Common myeloid progenitor, CD34-positive (primary cell): ENCODE measurements at regions not wholly inside any gene's neighbourhood (a gene's known extent, or its start where the extent isn't known, plus 50 kb on each side); places are given as distances from the start of the nearest gene placed in this dataset.
A peak's percentile ranks its signal among the peaks of the same experiment; 100 is the strongest.

ENCODE experiments used
- CTCF ChIA-PET: fragments of 350-600 bp; sonication (Branson Sonifier 250); formaldehyde crosslinking; loops from one replicate; lab custom pipeline; 2021; ENCODE audit warnings: antibody characterized with exemption; lab: Charles Lee
- POLR2A ChIA-PET: fragments of 350-600 bp; sonication (Branson Sonifier 250); formaldehyde crosslinking; loops from one replicate; lab custom pipeline; 2021; ENCODE audit warnings: antibody characterized with exemption; lab: Charles Lee
- DNase-seq, 3 donors: peaks; one replicate each; pipeline versions ENCODE4 v3.0.0 to v3.0.0-alpha.2; 2013
- H3K27ac ChIP-seq, 2 experiments: 1 replicate in 1 of 2; 2 replicates in 1 of 2; pipeline ENCODE4 v1.7.0; 2013; ENCODE audit warnings: inconsistent platforms in 2 of 2, low read length in 2 of 2, mild to moderate bottlenecking in 2 of 2, low read depth in 1 of 2, moderate library complexity in 1 of 2; ENCODE audit not compliant: severe bottlenecking in 2 of 2, insufficient read depth in 1 of 2, poor library complexity in 1 of 2
- H3K27me3 ChIP-seq, 5 experiments: replicated peaks in 2 of 5; 1 replicate in 3 of 5; 2 replicates in 2 of 5; pipeline versions ENCODE4 v1.6.1 to v1.7.0; 2013; ENCODE audit warnings: low read length in 4 of 5, mild to moderate bottlenecking in 2 of 5, moderate library complexity in 2 of 5, inconsistent platforms in 1 of 5; ENCODE audit not compliant: insufficient read depth in 5 of 5, control insufficient read depth in 4 of 5
- H3K36me3 ChIP-seq, 4 experiments: 1 replicate in 2 of 4; 2 replicates in 2 of 4; pipeline versions ENCODE4 v1.6.1 to v1.7.0; 2013; ENCODE audit warnings: low read length in 3 of 4, control low read depth in 1 of 4, mild to moderate bottlenecking in 1 of 4; ENCODE audit not compliant: control insufficient read depth in 4 of 4, insufficient read depth in 4 of 4
- H3K4me1 ChIP-seq, 4 experiments: 1 replicate in 3 of 4; 2 replicates in 1 of 4; pipeline versions ENCODE4 v1.6.1 to v1.7.1; 2013; ENCODE audit warnings: low read length in 3 of 4, mild to moderate bottlenecking in 3 of 4, control low read depth in 1 of 4, inconsistent platforms in 1 of 4, moderate library complexity in 1 of 4; ENCODE audit not compliant: control insufficient read depth in 4 of 4, insufficient read depth in 4 of 4; ENCODE audit errors: control extremely low read depth in 1 of 4
- H3K4me3 ChIP-seq, 7 experiments: 1 replicate in 4 of 7; 2 replicates in 3 of 7; pipeline versions ENCODE4 v1.5.1 to v1.7.0; 2013; ENCODE audit warnings: mild to moderate bottlenecking in 7 of 7, low read length in 6 of 7, moderate library complexity in 6 of 7, inconsistent platforms in 2 of 7, low read depth in 2 of 7, control low read depth in 1 of 7; ENCODE audit not compliant: insufficient read depth in 4 of 7, control insufficient read depth in 1 of 7; ENCODE audit errors: extremely low read depth in 1 of 7
- H3K9me3 ChIP-seq, 5 experiments: 1 replicate in 4 of 5; 2 replicates in 1 of 5; pipeline versions ENCODE4 v1.6.1 to v1.7.1; 2013; ENCODE audit warnings: low read length in 4 of 5, mild to moderate bottlenecking in 2 of 5, inconsistent platforms in 1 of 5, low read depth in 1 of 5, moderate library complexity in 1 of 5; ENCODE audit not compliant: control insufficient read depth in 4 of 5, insufficient read depth in 2 of 5; ENCODE audit errors: control extremely low read depth in 1 of 5
- WGBS: methylation state at CpG from one replicate; pipeline ENCODE4 v1.1.5; 2013; ENCODE audit not compliant: insufficient coverage; 5-methylcytosine and 5-hydroxymethylcytosine counted together

DNA sequence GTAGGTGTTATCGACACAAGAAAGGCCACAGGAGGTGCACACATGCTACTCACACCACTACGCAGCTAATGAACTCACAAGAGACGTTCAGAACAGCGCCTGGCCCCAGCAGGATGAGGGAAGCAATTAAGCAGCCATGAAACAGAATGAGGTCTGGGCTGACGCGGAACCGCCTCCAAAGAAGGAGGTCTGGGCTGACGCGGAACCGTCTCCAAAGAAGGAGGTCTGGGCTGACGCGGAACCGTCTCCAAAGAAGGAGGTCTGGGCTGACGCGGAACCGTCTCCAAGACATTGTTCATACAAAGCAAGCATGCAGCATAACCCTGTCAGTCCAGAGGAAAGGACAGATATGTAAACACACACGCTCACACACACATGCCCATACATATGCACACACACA is 63.2 kb upstream of the ZNF354A start:
- POLR2A ChIA-PET, result no interaction called here
- Histone ChIP-seq H3K4me1 (no peaks in the 10 kb centered on the region), H3K4me3 (no peak overlapping the region), H3K36me3 (no peaks in the 10 kb centered on the region), H3K27me3 (peaks cover 0 to 2% (median 0%) of the 10 kb centered on the region in 5 experiments), H3K9me3 (no peaks in the 10 kb centered on the region), H3K27ac (no peak overlapping the region)
- 95% methylated on average over 17 of the region's 17 CpGs for WGBS
- no peak for DNase-seq
- CTCF ChIA-PET, result no interaction called here

- 79% methylated on average over 10 of the region's 12 CpGs for WGBS
- POLR2A ChIA-PET, result no interaction called here
Measured at GRCh38 chr5:178793151-178793550, 62.7 kb upstream of the ZNF354A start.

GRCh38 chr5:178791976-178792375 is 61.5 kb upstream of the ZNF354A start:
- DNase-seq, result no peak
- Histone ChIP-seq H3K27me3 (peaks cover 0 to 6% (median 0%) of the 10 kb centered on the region in 5 experiments), H3K27ac (no peak overlapping the region), H3K4me1 (no peaks in the 10 kb centered on the region), H3K4me3 (no peak overlapping the region), H3K9me3 (no peaks in the 10 kb centered on the region), H3K36me3 (no peaks in the 10 kb centered on the region)
- CTCF ChIA-PET, result no interaction called here
- POLR2A ChIA-PET, result interaction anchor here (0.6 kb wide), 1 partner anchor 520 kb away, joined by 3 read pairs; no protein-coding TSS in a partner anchor
- WGBS, result 83% methylated on average over 1 of the region's 6 CpGs

More at GRCh38 chr5:178793151-178793550, 62.7 kb upstream of the ZNF354A start:
- Histone ChIP-seq H3K4me3 (no peak overlapping the region), H3K36me3 (no peaks in the 10 kb centered on the region), H3K27ac (no peak overlapping the region), H3K9me3 (no peaks in the 10 kb centered on the region), H3K27me3 (peaks cover 0 to 2% (median 0%) of the 10 kb centered on the region in 5 experiments), H3K4me1 (no peaks in the 10 kb centered on the region)
- DNase-seq, result peak; percentile 16 to 38 (median 21)
- CTCF ChIA-PET, result no interaction called here

DNA sequence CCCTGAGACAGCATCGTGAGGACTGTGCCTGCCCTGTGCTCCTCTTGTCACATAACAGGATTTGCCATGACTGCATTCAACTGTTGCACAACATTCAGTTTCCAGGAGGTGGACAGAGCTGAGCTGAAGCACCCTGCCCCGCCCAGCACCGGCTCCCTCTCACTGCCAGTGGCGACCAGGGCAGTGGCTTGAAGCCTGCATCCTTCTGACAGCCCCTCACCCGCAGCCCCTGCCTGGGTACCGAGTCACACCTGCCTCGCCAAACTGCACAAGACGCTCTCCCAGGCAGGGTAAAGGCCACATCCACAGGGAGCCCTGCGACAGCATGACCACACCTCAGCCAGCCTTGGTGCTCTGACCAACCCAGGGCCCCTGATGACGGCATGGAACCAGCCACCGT is 59.9 kb upstream of the ZNF354A start:
- H3K27ac ChIP-seq, result no peak overlapping the region
- WGBS, result 98% methylated on average over 10 of the region's 11 CpGs
- H3K4me1 ChIP-seq, result no peaks in the 10 kb centered on the region
- POLR2A ChIA-PET, result no interaction called here
- H3K36me3 ChIP-seq, result no peaks in the 10 kb centered on the region
- H3K27me3 ChIP-seq, result peaks cover 0 to 6% (median 0%) of the 10 kb centered on the region in 5 experiments
- CTCF ChIA-PET, result no interaction called here
- H3K9me3 ChIP-seq, result no peaks in the 10 kb centered on the region
- no peak for DNase-seq
- no peak overlapping the region for H3K4me3 ChIP-seq

DNA sequence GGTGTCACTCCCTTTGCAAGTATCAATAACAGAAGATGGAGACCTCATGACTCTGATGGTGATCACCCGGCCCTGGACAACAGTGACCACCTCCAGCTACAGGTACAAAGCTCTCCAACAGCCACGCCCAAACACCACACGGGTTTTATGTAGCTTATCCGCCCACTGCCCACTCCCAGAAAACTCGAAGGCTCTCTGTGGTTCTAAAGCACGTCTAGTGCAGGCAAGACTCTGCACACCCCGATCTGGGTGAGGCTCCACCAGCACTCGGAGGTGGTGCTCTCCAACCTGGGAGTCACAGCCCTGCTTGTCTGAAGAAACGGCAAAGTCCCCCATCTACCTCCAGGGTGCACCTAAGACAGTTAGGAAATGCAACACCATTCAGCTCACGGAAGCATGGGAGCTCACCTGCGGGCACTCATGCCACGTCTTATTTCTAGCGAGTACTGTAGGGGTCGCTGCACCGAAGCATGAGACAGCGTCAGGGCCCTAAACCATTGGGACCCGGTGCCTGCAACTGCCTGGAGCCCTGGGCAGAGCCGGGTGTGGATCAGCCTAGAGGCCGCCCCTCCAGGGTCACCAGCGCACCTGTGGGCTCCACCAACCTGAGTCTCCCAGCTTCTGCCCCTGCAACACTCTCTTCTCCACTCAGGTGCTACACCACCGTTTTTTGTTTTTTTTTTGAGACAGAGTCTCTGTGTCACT is 58.1 kb upstream of the ZNF354A start:
- no peaks in the 10 kb centered on the region for H3K36me3 ChIP-seq
- H3K27me3 ChIP-seq, result peaks cover 0 to 6% (median 0%) of the 10 kb centered on the region in 5 experiments
- DNase-seq, result no peak
- no peaks in the 10 kb centered on the region for H3K9me3 ChIP-seq
- H3K27ac ChIP-seq, result no peak overlapping the region
- ChIA-PET POLR2A (no interaction called here), CTCF (no interaction called here)
- H3K4me3 ChIP-seq, result no peak overlapping the region
- WGBS, result 88% methylated on average over 20 of the region's 21 CpGs
- H3K4me1 ChIP-seq, result no peaks in the 10 kb centered on the region

GRCh38 chr5:178787889-178788288 is 57.4 kb upstream of the ZNF354A start:
- ChIA-PET POLR2A (no interaction called here), CTCF (no interaction called here)
- no peak for DNase-seq
- H3K27me3 ChIP-seq, result peaks cover 0 to 6% (median 0%) of the 10 kb centered on the region in 5 experiments
- H3K27ac ChIP-seq, result no peak overlapping the region
- no peak overlapping the region for H3K4me3 ChIP-seq
- H3K36me3 ChIP-seq, result no peaks in the 10 kb centered on the region
- WGBS, result 89% methylated on average over 5 of the region's 9 CpGs
- no peaks in the 10 kb centered on the region for H3K9me3 ChIP-seq
- no peaks in the 10 kb centered on the region for H3K4me1 ChIP-seq

DNA sequence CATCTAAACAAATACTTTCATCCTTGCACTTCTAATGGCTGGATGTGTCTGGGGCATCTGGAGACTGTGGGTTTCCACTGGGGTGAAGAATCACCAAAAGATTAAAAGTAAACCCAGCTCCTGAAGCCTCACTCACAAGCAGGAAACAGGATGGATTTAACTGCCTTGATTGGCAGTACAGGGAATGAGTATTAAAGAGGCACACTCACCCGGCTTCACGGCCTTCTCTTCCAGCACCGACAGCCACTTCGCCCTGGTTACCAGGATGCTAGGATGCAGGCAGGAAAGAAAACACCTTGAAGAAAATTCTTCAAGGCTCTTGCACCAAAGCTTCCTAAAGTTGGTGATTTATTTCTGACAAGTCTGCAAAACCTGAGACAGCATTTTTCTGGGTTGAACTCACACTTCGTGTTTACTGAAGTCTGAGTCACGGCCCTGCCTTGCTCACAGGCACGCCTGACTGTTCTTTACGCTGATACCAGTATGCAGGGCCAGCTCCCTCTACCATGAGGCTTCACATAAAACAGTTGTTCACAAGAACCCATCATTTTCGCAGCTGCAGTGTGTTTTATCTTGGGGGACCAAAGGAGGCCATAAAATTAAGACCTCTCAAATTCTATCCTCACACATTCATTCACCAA is 56.5 kb upstream of the ZNF354A start:
- H3K36me3 ChIP-seq, result no peaks in the 10 kb centered on the region
- H3K9me3 ChIP-seq, result no peaks in the 10 kb centered on the region
- no peak for DNase-seq
- no peaks in the 10 kb centered on the region for H3K4me1 ChIP-seq
- ChIA-PET POLR2A (no interaction called here), CTCF (no interaction called here)
- peaks cover 0 to 6% (median 0%) of the 10 kb centered on the region in 5 experiments for H3K27me3 ChIP-seq
- no peak overlapping the region for H3K4me3 ChIP-seq
- 81% methylated on average over 8 of the region's 9 CpGs for WGBS
- H3K27ac ChIP-seq, result no peak overlapping the region
